Mammary epithelial cell (primary cell): ENCODE measurements at regions not wholly inside any gene's neighbourhood (a gene's known extent, or its start where the extent isn't known, plus 50 kb on each side); places are given as distances from the start of the nearest gene placed in this dataset.

Experiments
- EZH2 ChIP-seq: IDR thresholded peaks from 2 replicates; pipeline ENCODE4 v1.6.1; 2012; ENCODE audit warnings: low read length, inconsistent platforms, borderline replicate concordance
- TF ChIP-seq, protein P1 (sequence below), 2 donors: IDR thresholded peaks in 1 of 2; conservative IDR thresholded peaks in 1 of 2; 2 replicates each; pipeline ENCODE4 v1.5.1; 2011 to 2012; ENCODE audit warnings: inconsistent platforms in 2 of 2, low read length in 2 of 2, mild to moderate bottlenecking in 2 of 2, control low read depth in 1 of 2, low read depth in 1 of 2; ENCODE audit not compliant: insufficient read depth in 1 of 2; ENCODE audit errors: extremely low read depth in 1 of 2

DNA sequence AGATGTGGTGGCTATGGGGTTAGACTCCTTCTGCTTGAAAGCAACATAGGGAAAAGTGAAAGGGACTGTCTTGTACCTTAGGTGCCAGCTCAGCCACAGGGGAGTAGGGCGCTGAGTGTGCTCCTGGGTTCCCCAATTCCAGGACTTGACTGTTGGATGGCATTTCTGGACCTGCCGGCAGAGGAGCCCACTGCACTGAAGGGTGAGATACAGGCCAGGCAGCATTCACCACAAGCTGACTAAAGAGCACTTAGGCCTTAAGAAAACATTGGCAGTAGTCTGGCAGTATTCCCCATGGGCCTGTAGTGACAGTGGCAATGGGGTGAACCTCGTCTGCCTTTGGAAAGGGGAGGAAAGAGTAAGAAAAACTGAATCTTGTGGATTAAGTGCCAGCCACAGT lies 67.1 kb upstream of the TMTC2 start:
- TF ChIP-seq, protein P1, sequence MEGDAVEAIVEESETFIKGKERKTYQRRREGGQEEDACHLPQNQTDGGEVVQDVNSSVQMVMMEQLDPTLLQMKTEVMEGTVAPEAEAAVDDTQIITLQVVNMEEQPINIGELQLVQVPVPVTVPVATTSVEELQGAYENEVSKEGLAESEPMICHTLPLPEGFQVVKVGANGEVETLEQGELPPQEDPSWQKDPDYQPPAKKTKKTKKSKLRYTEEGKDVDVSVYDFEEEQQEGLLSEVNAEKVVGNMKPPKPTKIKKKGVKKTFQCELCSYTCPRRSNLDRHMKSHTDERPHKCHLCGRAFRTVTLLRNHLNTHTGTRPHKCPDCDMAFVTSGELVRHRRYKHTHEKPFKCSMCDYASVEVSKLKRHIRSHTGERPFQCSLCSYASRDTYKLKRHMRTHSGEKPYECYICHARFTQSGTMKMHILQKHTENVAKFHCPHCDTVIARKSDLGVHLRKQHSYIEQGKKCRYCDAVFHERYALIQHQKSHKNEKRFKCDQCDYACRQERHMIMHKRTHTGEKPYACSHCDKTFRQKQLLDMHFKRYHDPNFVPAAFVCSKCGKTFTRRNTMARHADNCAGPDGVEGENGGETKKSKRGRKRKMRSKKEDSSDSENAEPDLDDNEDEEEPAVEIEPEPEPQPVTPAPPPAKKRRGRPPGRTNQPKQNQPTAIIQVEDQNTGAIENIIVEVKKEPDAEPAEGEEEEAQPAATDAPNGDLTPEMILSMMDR (conservative IDR thresholded peaks at IDR 0.05 in 1 of 2, IDR thresholded peaks at IDR 0.05 in 1 of 2; ENCODE audit: extremely low read depth in 1 of 2, insufficient read depth in 1 of 2, low read depth in 1 of 2, low read length in 2 of 2), result no peak
- no peak for TF ChIP-seq EZH2
